D721Med (cell line): ENCODE measurements at regions not wholly inside any gene's neighbourhood (a gene's known extent, or its start where the extent isn't known, plus 50 kb on each side); places are given as distances from the start of the nearest gene placed in this dataset.

Source experiments
- DNase-seq: peaks from one replicate; pipeline ENCODE4 v3.0.0; 2011; ENCODE audit warnings: low spot score; ENCODE audit not compliant: insufficient read length
- FAIRE-seq: peaks from 2 replicates; lab custom pipeline; 2011; peaks lifted over from hg19 to GRCh38; lab: Jason Lieb, UNC
- CTCF ChIP-seq: IDR thresholded peaks from 2 replicates; pipeline ENCODE4 v1.5.1; 2012; ENCODE audit warnings: mild to moderate bottlenecking, control low read depth; ENCODE audit not compliant: insufficient read depth; ENCODE audit errors: missing control alignments

GRCh38 chr4:14178421-14178820, 550.9 kb upstream of the BOD1L1 start:
- FAIRE-seq = no peak
- DNase-seq = no peak
- no peak for TF ChIP-seq CTCF

- no peak for TF ChIP-seq CTCF
- FAIRE-seq = no peak
These were observed 552.6 kb upstream of the BOD1L1 start for GRCh38 chr4:14180166-14180565.

GRCh38 chr4:14180983-14181601, 553.6 kb upstream of the BOD1L1 start:
- FAIRE-seq = no peak
- TF ChIP-seq CTCF = no peak
- no peak for DNase-seq

More at GRCh38 chr4:14180166-14180565, 552.6 kb upstream of the BOD1L1 start:
- no peak for DNase-seq

- DNase-seq (no peak), FAIRE-seq (no peak)
- no peak for TF ChIP-seq CTCF
These were observed 554.6 kb upstream of the BOD1L1 start for GRCh38 chr4:14182148-14182547.

GRCh38 chr4:14184265-14184664, 556.7 kb upstream of the BOD1L1 start:
- TF ChIP-seq CTCF = no peak
- DNase-seq (no peak), FAIRE-seq (no peak)

DNA sequence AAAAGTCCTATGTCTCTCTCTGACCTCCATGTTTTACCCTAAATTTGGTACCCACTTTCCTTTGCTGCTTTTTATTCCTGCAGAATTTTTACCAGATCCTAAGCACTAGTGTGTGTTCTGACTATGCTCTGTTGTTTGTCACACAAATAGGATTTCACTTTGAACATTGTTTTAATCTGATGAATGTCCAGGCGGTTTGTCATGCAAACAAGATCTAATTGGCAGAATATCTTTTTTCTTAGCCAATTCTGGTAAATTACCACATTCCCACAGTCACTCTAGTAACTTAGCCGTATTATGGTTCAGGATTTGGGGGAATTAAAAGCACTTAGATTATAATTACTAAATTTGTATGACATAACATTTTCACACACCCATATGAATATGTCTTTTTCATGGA, 557.2 kb upstream of the BOD1L1 start:
- DNase-seq (no peak), FAIRE-seq (no peak)
- no peak for TF ChIP-seq CTCF

DNA sequence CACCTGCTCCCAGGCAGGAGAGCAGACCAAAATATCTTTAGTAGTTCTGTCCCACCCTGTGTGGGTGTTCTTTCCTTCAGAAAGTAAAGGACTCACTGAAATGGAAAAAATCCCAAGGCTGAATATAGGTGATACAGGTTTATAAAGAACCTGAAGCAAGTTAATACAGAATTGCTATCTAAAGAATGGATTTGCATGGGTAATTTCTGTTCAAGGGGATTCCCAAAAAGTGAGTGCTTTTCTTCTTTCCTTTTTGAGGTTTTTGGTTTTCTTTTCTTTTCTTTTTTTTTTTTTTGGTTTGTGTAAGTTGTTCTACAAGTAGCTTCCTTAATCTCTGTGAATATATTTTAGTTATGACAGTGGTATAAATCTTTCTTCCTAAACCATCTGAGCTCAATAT, 560.7 kb upstream of the BOD1L1 start:
- DNase-seq (no peak), FAIRE-seq (no peak)
- no peak for TF ChIP-seq CTCF
